BLaER1 (cell line): ENCODE measurements at regions not wholly inside any gene's neighbourhood (a gene's known extent, or its start where the extent isn't known, plus 50 kb on each side); places are given as distances from the start of the nearest gene placed in this dataset.
"Not testable (repeated sequence)": the region's sequence is repeated elsewhere in the genome, so short reads cannot be mapped to it uniquely, and the experiment has no call there.

Experiments used
- H3K27ac ChIP-seq: shearing (Covaris generic); formaldehyde crosslinking; 2 replicates; pipeline ENCODE4 v1.8.1; 2022
- H3K27me3 ChIP-seq: shearing (Covaris generic); formaldehyde crosslinking; 2 replicates; pipeline ENCODE4 v1.8.1; 2022
- H3K36me3 ChIP-seq: shearing (Covaris generic); formaldehyde crosslinking; 2 replicates; pipeline ENCODE4 v1.8.1; 2022
- H3K4me1 ChIP-seq: shearing (Covaris generic); formaldehyde crosslinking; 2 replicates; pipeline ENCODE4 v1.8.1; 2022
- H3K4me2 ChIP-seq: shearing (Covaris generic); formaldehyde crosslinking; 2 replicates; pipeline ENCODE4 v1.8.1; 2022
- H3K4me3 ChIP-seq: shearing (Covaris generic); formaldehyde crosslinking; 2 replicates; pipeline ENCODE4 v1.8.1; 2022
- H3K9ac ChIP-seq: shearing (Covaris generic); formaldehyde crosslinking; 2 replicates; pipeline ENCODE4 v1.8.1; 2022
- H3K9me3 ChIP-seq: shearing (Covaris generic); formaldehyde crosslinking; 2 replicates; pipeline ENCODE4 v1.8.1; 2022
- H4K20me1 ChIP-seq: shearing (Covaris generic); formaldehyde crosslinking; 2 replicates; pipeline ENCODE4 v1.8.1; 2022
- Cebpa-rat ChIP-seq: shearing (Covaris generic); IDR thresholded peaks from 2 replicates; pipeline ENCODE4 v1.8.1; 2022

- no peak for TF ChIP-seq Cebpa-rat
- Histone ChIP-seq H3K9ac (no peak overlapping the region), H3K36me3 (no peaks in the 10 kb centered on the region), H3K4me1 (peaks cover 9% of the 10 kb centered on the region), H3K4me2 (no peak overlapping the region), H3K4me3 (no peak overlapping the region), H3K9me3 (no peaks in the 10 kb centered on the region), H4K20me1 (no peaks in the 10 kb centered on the region), H3K27me3 (no peaks in the 10 kb centered on the region), H3K27ac (no peak overlapping the region)
These were observed 876.2 kb upstream of the AUTS2 start for GRCh38 chr7:68722044-68722443.

- Histone ChIP-seq H4K20me1 (no peaks in the 10 kb centered on the region), H3K4me1 (peaks cover 17% of the 10 kb centered on the region), H3K4me3 (no peak overlapping the region), H3K4me2 (no peak overlapping the region), H3K27ac (no peak overlapping the region), H3K9ac (no peak overlapping the region), H3K27me3 (no peaks in the 10 kb centered on the region), H3K9me3 (no peaks in the 10 kb centered on the region), H3K36me3 (no peaks in the 10 kb centered on the region)
- no peak for TF ChIP-seq Cebpa-rat
These were observed 873.3 kb upstream of the AUTS2 start for GRCh38 chr7:68724965-68725364.

- H3K9me3 ChIP-seq, result no peaks in the 10 kb centered on the region
- H3K4me1 ChIP-seq, result peaks cover 10% of the 10 kb centered on the region; the same call in 1 of the 2 replicates
- TF ChIP-seq Cebpa-rat, result no peak
- H3K27ac ChIP-seq, result no peak overlapping the region
- H3K9ac ChIP-seq, result no peak overlapping the region
- no peaks in the 10 kb centered on the region for H4K20me1 ChIP-seq
- H3K4me2 ChIP-seq, result no peak overlapping the region
- H3K36me3 ChIP-seq, result no peaks in the 10 kb centered on the region
- no peaks in the 10 kb centered on the region for H3K27me3 ChIP-seq
- H3K4me3 ChIP-seq, result no peak overlapping the region
These were observed 872.2 kb upstream of the AUTS2 start for GRCh38 chr7:68725843-68726785.

- not testable (repeated sequence) for H3K4me2 ChIP-seq, H4K20me1 ChIP-seq, H3K4me3 ChIP-seq, H3K27ac ChIP-seq, H3K9me3 ChIP-seq, H3K27me3 ChIP-seq, H3K4me1 ChIP-seq, H3K9ac ChIP-seq, H3K36me3 ChIP-seq
These were observed 869.6 kb upstream of the AUTS2 start for GRCh38 chr7:68728720-68729119.

GRCh38 chr7:68729371-68729770 lies 868.9 kb upstream of the AUTS2 start:
- H3K36me3 ChIP-seq, result no peaks in the 10 kb centered on the region
- H3K4me2 ChIP-seq, result no peak overlapping the region; the same call in 1 of the 2 replicates
- H3K4me1 ChIP-seq, result peaks cover 8% of the 10 kb centered on the region; the same call in 1 of the 2 replicates
- no peak for TF ChIP-seq Cebpa-rat
- H4K20me1 ChIP-seq, result no peaks in the 10 kb centered on the region
- no peak overlapping the region for H3K9ac ChIP-seq
- no peaks in the 10 kb centered on the region for H3K27me3 ChIP-seq
- H3K4me3 ChIP-seq, result no peak overlapping the region
- no peak overlapping the region for H3K27ac ChIP-seq
- H3K9me3 ChIP-seq, result no peaks in the 10 kb centered on the region

GRCh38 chr7:68730194-68730593 lies 868.1 kb upstream of the AUTS2 start:
- peaks cover 8% of the 10 kb centered on the region; the same call in 1 of the 2 replicates for H3K4me1 ChIP-seq

GRCh38 chr7:68730964-68731363 lies 867.3 kb upstream of the AUTS2 start:
- Histone ChIP-seq H3K9me3 (peaks cover 5% of the 10 kb centered on the region; the same call in 1 of the 2 replicates), H3K4me1 (peaks cover 8% of the 10 kb centered on the region; the same call in 1 of the 2 replicates), H3K27me3 (no peaks in the 10 kb centered on the region), H4K20me1 (no peaks in the 10 kb centered on the region), H3K9ac (no peak overlapping the region), H3K4me2 (no peak overlapping the region), H3K36me3 (no peaks in the 10 kb centered on the region), H3K27ac (no peak overlapping the region), H3K4me3 (no peak overlapping the region)
- no peak for TF ChIP-seq Cebpa-rat

More at GRCh38 chr7:68730194-68730593, 868.1 kb upstream of the AUTS2 start:
- H3K27ac ChIP-seq, result no peak overlapping the region
- no peak for TF ChIP-seq Cebpa-rat
- H3K9ac ChIP-seq, result no peak overlapping the region
- H4K20me1 ChIP-seq, result no peaks in the 10 kb centered on the region
- H3K27me3 ChIP-seq, result no peaks in the 10 kb centered on the region
- H3K4me2 ChIP-seq, result no peak overlapping the region
- no peaks in the 10 kb centered on the region for H3K9me3 ChIP-seq
- no peak overlapping the region for H3K4me3 ChIP-seq
- no peaks in the 10 kb centered on the region for H3K36me3 ChIP-seq

- no peak overlapping the region for H3K4me2 ChIP-seq
- H3K36me3 ChIP-seq, result no peaks in the 10 kb centered on the region
- H3K27me3 ChIP-seq, result no peaks in the 10 kb centered on the region
- H3K9me3 ChIP-seq, result peaks cover 5% of the 10 kb centered on the region; the same call in 1 of the 2 replicates
- H3K4me1 ChIP-seq, result peaks cover 8% of the 10 kb centered on the region; the same call in 1 of the 2 replicates
- H3K27ac ChIP-seq, result no peak overlapping the region
- H3K4me3 ChIP-seq, result no peak overlapping the region
- no peak for TF ChIP-seq Cebpa-rat
- H3K9ac ChIP-seq, result no peak overlapping the region
- H4K20me1 ChIP-seq, result no peaks in the 10 kb centered on the region
These were observed 864.8 kb upstream of the AUTS2 start for GRCh38 chr7:68733219-68734153.

GRCh38 chr7:68734431-68734830 lies 863.8 kb upstream of the AUTS2 start:
- no peaks in the 10 kb centered on the region for H4K20me1 ChIP-seq
- H3K4me3 ChIP-seq, result no peak overlapping the region
- peaks cover 3% of the 10 kb centered on the region; the same call in 1 of the 2 replicates for H3K4me1 ChIP-seq
- H3K27ac ChIP-seq, result no peak overlapping the region
- H3K4me2 ChIP-seq, result no peak overlapping the region
- H3K27me3 ChIP-seq, result no peaks in the 10 kb centered on the region
- peaks cover 5% of the 10 kb centered on the region; the same call in 1 of the 2 replicates for H3K9me3 ChIP-seq
- H3K36me3 ChIP-seq, result no peaks in the 10 kb centered on the region
- no peak overlapping the region for H3K9ac ChIP-seq
- no peak for TF ChIP-seq Cebpa-rat

- no peak overlapping the region for H3K9ac ChIP-seq
- no peak for TF ChIP-seq Cebpa-rat
- no peak overlapping the region for H3K4me3 ChIP-seq
- no peaks in the 10 kb centered on the region for H3K36me3 ChIP-seq
- no peak overlapping the region for H3K27ac ChIP-seq
- H3K27me3 ChIP-seq, result no peaks in the 10 kb centered on the region
- H3K4me1 ChIP-seq, result no peaks in the 10 kb centered on the region
- no peaks in the 10 kb centered on the region for H4K20me1 ChIP-seq
- peaks cover 5% of the 10 kb centered on the region; the same call in 1 of the 2 replicates for H3K9me3 ChIP-seq
- no peak overlapping the region for H3K4me2 ChIP-seq
These were observed 859.0 kb upstream of the AUTS2 start for GRCh38 chr7:68739306-68739705.
